ENCODE measurements at regions not wholly inside any gene's neighbourhood (a gene's known extent, or its start where the extent isn't known, plus 50 kb on each side); places are given as distances from the start of the nearest gene placed in this dataset.

- WGBS, 3 donors = 82 to 90% (median 86%) methylated on average over 3 of the region's 3 CpGs
- Histone ChIP-seq H3K4me1 (ENCODE audit: insufficient read depth) (no peaks in the 10 kb centered on the region), H3K36me3 (no peaks in the 10 kb centered on the region), H3K4me3 (no peak overlapping the region), H3K27me3 (no peaks in the 10 kb centered on the region), H3K27ac (no peak overlapping the region), H3K9me3 (no peaks in the 10 kb centered on the region)
- TF ChIP-seq CTCF (IDR thresholded peaks at IDR 0.05) (no peak), POLR2A (IDR thresholded peaks at IDR 0.05) (no peak), EP300 (IDR thresholded peaks at IDR 0.05) (no peak)
- no peak for DNase-seq
- intact Hi-C loops (cut with DNase I) = no loop called here
Measured at GRCh38 chr18:73476031-73476430, 608.2 kb upstream of the NETO1 start.

- H3K36me3 ChIP-seq = no peaks in the 10 kb centered on the region
- no peaks in the 10 kb centered on the region for H3K4me1 ChIP-seq (ENCODE audit: insufficient read depth)
- DNase-seq = no peak
- no peak overlapping the region for H3K27ac ChIP-seq
- intact Hi-C loops (cut with DNase I) = no loop called here
- 3 to 7% (median 4%) methylated on average over 2 of the region's 2 CpGs for WGBS, 3 donors
- no peaks in the 10 kb centered on the region for H3K27me3 ChIP-seq
- TF ChIP-seq EP300 (IDR thresholded peaks at IDR 0.05) (no peak), POLR2A (IDR thresholded peaks at IDR 0.05) (no peak), CTCF (IDR thresholded peaks at IDR 0.05) (no peak)
- H3K4me3 ChIP-seq = no peak overlapping the region
- no peaks in the 10 kb centered on the region for H3K9me3 ChIP-seq
Measured at GRCh38 chr18:73462092-73462491, 594.3 kb upstream of the NETO1 start.

GRCh38 chr18:73461780-73462059, 593.9 kb upstream of the NETO1 start:
- Histone ChIP-seq H3K4me3 (no peak overlapping the region), H3K27ac (no peak overlapping the region), H3K36me3 (no peaks in the 10 kb centered on the region), H3K4me1 (ENCODE audit: insufficient read depth) (no peaks in the 10 kb centered on the region), H3K9me3 (no peaks in the 10 kb centered on the region), H3K27me3 (no peaks in the 10 kb centered on the region)
- 63 to 72% (median 67%) methylated on average over 1 of the region's 1 CpG for WGBS, 3 donors
- intact Hi-C loops (cut with DNase I) = no loop called here
- TF ChIP-seq EP300 (IDR thresholded peaks at IDR 0.05) (no peak), CTCF (IDR thresholded peaks at IDR 0.05) (no peak), POLR2A (IDR thresholded peaks at IDR 0.05) (no peak)
- no peak for DNase-seq

- no peaks in the 10 kb centered on the region for H3K27me3 ChIP-seq
- no peaks in the 10 kb centered on the region for H3K4me1 ChIP-seq (ENCODE audit: insufficient read depth)
- no peak for DNase-seq
- WGBS, 3 donors = 51 to 58% (median 54%) methylated on average over 12 of the region's 12 CpGs
- intact Hi-C loops (cut with DNase I) = no loop called here
- TF ChIP-seq EP300 (IDR thresholded peaks at IDR 0.05) (no peak), POLR2A (IDR thresholded peaks at IDR 0.05) (no peak), CTCF (IDR thresholded peaks at IDR 0.05) (no peak)
- no peaks in the 10 kb centered on the region for H3K9me3 ChIP-seq
- H3K27ac ChIP-seq = no peak overlapping the region
- H3K4me3 ChIP-seq = no peak overlapping the region
- no peaks in the 10 kb centered on the region for H3K36me3 ChIP-seq
Measured at GRCh38 chr18:73461038-73461779, 593.4 kb upstream of the NETO1 start.
